Kasumi-1 (cell line): ENCODE measurements at regions not wholly inside any gene's neighbourhood (a gene's known extent, or its start where the extent isn't known, plus 50 kb on each side); places are given as distances from the start of the nearest gene placed in this dataset.
A peak's percentile ranks its signal among the peaks of the same experiment; 100 is the strongest.
"Not testable (repeated sequence)": the region's sequence is repeated elsewhere in the genome, so short reads cannot be mapped to it uniquely, and the experiment has no call there.

Experiments used
- DNase-seq, 2 experiments: peaks; one replicate each; lab custom pipeline; 2025; lab: John Stamatoyannopoulos, UW

DNA sequence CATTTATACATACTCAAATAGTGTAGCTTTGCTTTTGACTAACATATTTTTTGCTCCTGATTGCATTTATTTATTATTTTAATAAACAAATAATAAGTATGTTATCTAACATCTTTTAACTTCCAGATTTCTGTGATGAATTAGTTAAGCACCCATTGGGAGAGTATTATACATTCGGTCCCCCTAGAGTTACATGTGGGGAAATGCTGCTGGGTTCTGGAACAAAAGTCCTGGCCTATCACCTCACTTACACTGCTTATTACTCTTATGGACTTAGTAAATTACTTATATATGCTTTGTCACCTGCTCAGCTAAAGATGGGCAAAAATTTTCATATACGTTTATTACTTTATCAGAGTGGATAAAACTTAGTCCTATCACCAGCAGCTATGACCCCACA lies 1163.0 kb downstream of the FAM181B start:
- peak in 1 of 2 experiments; percentile 3 for DNase-seq

DNA sequence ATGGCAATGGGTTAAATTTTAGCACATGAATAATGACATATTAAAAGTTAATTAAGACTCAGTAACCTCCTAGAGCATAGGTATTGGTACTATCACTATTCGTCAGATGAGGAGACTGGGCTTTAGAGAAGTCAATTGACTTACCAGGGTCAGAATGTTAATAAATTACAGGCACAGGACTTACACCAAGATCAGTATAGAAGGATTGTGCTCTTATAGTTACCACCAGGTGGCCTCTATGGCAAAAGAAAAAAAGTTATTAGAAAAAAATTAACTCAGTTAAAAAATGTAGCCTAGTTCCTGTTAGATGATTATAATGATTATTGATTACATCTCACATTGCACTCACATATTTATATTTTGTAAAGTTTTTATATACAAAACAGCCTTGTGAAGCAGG lies 1163.7 kb downstream of the FAM181B start:
- DNase-seq = no peak

- DNase-seq = no peak
These were observed 1164.7 kb downstream of the FAM181B start for GRCh38 chr11:81568918-81569317.

DNA sequence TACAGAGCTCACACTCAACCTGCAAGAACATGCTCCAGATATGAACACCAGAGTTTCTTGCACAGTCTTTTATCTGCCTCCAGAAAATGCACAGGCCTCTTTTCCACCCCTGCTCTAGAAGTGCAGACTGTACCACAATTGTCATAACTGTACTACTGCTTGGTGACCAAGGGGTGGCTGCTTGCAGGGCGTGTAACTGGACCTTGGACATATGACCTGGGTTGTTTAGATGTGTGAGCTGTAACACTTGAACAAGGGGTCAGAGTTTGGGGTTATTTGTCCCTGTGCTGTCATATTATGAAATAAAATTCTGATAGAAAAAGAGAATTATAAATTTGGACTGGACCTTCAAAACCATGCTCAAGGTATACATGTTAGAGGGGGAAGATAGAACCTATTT lies 1185.5 kb downstream of the FAM181B start:
- no peak for DNase-seq

- not testable (repeated sequence) for DNase-seq
These were observed 1193.9 kb downstream of the FAM181B start for GRCh38 chr11:81539806-81540205.

DNA sequence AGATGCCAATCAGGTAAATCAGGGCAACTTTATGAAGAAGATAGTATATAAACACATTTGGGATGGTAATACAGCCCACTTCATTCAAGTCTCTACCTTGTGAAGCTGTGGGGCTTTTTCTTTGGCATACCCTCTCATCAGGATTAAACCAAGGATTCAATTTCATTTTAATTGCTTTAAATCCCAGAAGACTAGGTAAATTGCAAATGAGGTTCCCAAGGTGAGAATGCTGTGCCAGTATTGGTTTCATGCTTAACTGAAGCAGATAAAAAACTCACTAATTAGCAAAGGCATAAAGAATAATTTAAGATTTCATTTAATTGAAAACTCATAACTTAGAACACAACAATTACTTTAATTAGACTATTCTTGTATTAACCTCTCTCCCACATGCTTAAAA lies 1218.1 kb downstream of the FAM181B start:
- no peak for DNase-seq

GRCh38 chr11:81497202-81497804 lies 1236.4 kb downstream of the FAM181B start:
- peak; percentile 64 to 69 for DNase-seq

DNA sequence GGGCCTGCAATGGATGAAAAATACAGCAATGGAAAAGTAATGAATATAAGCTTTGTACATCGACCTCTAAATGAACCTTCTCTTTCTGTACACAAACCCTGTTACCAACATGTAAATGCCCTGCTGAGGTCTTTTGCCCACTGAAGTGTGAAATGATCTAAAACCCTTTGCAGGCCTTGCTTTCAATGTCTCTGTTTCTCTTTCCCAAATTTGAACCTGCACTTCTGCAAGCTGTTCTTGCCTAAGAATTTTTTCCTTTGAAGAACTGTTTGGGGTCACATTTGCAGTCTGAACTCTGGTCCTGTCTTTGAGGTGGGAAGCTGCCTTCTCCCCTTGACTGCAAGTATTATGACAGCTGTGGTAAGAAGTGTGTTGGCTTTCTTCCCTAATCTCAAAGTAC lies 1237.1 kb downstream of the FAM181B start:
- DNase-seq = no peak

DNA sequence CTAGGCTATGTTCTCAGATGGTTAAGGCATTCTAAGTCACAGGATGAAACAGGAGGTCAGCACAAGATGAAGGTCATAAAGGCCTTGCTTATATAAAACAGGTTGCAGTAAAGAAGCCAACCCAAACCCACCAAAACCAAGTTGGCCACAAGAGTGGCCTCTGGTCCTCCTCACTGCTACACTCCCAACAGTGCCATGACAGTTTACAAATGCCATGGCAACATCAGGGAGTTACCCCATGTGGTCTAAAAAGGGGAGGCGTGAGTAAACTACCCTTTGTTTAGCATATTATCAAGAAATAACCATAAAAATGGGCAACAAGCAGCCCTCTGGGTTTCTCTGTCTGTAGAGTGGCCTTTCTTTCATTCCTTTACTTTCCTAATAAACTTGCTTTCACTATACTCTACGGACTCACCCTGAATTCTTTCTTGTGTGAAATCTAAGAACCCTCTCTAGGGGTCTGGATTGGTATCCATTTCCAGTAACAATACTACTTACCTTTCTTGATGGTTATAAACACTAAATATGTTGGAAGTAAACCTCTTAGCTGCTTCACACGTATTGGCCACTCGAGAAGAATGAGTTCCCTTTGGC lies 1237.9 kb downstream of the FAM181B start:
- no peak for DNase-seq

DNA sequence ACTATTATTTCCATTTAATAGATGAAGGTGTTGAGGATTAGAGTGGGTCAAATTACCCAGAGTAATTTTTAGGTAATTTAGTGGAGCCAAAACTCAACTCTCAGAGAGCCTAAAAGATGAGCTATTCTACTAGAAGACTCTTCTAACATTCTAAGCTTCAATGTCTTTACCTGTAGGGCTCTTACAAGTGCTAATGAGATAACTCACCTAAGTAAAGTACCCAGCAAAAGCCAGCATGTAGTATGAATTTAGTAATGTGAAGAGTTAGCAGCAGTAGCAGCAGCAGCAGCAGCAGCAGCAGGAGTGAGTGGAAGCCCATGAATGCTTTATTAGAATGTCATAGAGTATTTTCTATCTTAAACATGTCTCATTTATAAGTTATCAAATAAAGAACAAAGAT lies 1239.2 kb downstream of the FAM181B start:
- no peak for DNase-seq

DNA sequence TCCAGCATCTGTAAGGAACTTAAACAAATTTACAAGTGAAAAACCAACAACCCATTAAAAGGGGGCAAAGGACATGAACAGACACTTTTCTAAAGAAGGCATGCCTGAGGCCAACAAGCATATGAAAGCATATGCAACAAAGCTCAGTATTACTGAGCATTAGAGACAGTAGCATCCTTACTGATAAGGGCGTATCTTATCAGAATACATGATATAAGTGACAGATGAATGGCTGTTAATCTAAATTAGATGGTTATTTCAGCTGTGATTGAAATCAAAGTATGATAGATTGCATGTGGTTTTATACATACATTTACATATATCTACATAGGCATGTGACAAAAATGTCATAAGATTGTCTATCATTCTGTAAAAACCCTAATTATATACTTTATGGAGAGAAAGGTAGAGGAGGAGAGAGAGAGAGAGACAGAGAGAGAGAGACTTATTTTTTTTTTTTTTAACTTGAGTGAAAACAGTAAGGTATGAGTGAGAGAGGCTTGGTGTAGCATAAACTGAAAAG lies 1240.7 kb downstream of the FAM181B start:
- no peak for DNase-seq

DNA sequence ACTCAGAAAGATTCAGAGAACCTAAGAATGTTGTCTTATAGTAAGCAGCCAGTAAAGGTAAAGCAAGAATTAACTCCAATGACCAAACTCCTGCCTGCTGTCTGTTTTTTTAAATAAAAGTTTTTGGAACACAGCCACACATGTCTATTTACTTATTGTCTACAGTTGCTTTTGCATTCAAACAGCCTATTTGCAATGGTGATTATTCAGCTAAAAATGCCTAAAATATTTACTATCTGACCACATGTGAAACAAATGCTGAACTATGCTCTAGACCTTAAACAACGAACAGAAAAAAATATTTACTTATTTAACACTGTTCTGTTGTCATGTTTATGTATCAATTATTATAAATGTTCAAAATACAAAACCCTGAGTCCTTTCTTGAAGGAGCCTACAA lies 1246.6 kb downstream of the FAM181B start:
- no peak for DNase-seq

GRCh38 chr11:81484196-81484595 lies 1249.5 kb downstream of the FAM181B start:
- no peak for DNase-seq

DNA sequence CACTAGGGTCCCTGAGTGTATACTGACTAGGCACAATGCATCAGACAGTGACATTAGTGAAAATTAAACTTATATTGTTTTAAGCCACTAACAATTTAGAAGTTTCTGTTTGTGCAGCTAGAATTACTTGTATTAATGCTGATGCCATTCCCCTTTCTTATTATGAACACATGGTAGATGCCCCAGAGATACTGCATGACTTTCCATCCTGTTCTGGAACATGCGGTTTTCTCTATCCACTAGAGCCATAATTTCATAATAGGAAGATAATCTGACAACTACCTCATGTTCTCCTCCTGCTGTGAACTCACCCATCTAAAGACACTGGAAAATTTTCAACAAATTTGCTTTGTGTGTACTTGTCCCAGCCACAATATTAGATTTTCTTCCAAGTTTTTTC lies 1256.4 kb downstream of the FAM181B start:
- no peak for DNase-seq

- no peak for DNase-seq
These were observed 1257.3 kb downstream of the FAM181B start for GRCh38 chr11:81476345-81476744.

- no peak for DNase-seq
These were observed 1261.0 kb downstream of the FAM181B start for GRCh38 chr11:81472646-81473045.

- no peak for DNase-seq
These were observed 1263.2 kb downstream of the FAM181B start for GRCh38 chr11:81470446-81470845.

DNA sequence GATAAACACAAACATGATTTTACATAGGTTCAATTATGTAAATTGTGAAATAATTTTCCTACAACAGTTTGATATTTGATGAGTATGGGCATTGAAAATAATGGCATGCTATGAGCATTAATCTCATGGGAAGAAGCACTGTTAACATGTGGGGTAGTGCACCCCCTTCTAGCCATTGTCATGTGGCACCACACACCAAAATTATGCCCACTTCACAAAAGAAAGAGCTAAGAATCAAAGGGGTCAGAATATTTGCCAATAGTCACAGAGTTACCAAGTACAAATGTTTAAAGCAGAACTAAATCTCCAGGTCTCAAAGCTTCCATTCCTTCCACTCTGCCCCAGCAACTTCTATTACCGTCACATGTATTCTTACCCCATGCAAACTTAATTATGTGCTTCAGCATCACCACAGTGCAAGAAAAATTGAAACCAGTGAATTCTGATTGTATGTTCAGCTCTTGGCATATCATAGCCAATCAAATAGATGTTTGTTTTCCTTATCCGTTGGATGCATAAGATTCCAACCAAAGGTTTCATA lies 1273.8 kb downstream of the FAM181B start:
- DNase-seq = no peak

- no peak for DNase-seq
These were observed 1284.0 kb downstream of the FAM181B start for GRCh38 chr11:81449588-81450156.

DNA sequence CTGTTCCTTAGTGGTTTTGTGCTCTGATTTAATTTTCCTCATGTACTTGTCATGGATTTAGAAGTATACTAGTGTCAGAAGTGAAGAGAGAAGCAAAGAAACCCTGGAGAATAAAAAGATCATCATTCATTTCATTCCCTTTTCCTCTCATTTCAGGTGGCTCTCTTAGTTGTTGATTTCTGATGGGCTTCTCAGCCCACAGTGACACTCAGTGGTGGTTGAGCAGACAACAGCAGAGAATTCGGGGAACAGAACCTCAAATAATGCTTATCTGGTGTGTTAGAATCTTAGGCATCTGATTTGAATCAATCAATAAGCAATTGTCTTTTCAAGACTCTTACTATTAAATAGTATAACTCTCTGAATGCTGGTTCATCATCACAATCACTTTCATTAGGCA lies 1289.4 kb downstream of the FAM181B start:
- peak in 1 of 2 experiments; percentile 9 for DNase-seq

DNA sequence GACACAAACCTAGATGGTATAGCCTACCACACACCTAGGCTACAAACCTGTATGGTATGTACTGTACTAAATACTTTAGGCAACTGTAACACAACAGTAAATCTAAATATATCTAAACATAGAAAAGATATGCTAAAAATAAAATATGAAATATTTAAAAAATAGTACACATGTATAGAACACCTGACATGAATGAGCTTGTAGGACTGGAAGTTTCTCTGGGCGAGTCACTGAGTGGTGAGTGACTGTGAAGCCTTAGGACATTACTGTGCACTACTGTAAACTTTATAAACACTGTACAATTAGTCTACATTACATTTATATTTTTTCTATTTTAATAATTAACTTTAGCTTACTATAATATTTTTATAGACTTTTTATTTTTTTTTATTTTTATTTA lies 1301.3 kb downstream of the FAM181B start:
- no peak for DNase-seq

GRCh38 chr11:81424822-81425221 lies 1308.8 kb downstream of the FAM181B start:
- DNase-seq = no peak

GRCh38 chr11:81422402-81422801 lies 1311.3 kb downstream of the FAM181B start:
- no peak for DNase-seq
